Naive thymus-derived CD4-positive, alpha-beta T cell (primary cell): ENCODE measurements at regions not wholly inside any gene's neighbourhood (a gene's known extent, or its start where the extent isn't known, plus 50 kb on each side); places are given as distances from the start of the nearest gene placed in this dataset.
"Not testable (repeated sequence)": the region's sequence is repeated elsewhere in the genome, so short reads cannot be mapped to it uniquely, and the experiment has no call there.

Experiments used
- ATAC-seq: fragments of 150-1000 bp; cut with Tn5 transposase; 2 replicates; pipeline ENCODE4 v1.10.0; 2021; ENCODE audit warnings: mild to moderate bottlenecking, moderate library complexity
- CTCF ChIA-PET: fragments of 350-600 bp; sonication (Branson Sonifier 250); formaldehyde crosslinking; loops from one replicate; lab custom pipeline; 2021; ENCODE audit warnings: antibody characterized with exemption; lab: Charles Lee
- POLR2A ChIA-PET: fragments of 350-600 bp; sonication (Branson Sonifier 250); formaldehyde crosslinking; loops from one replicate; lab custom pipeline; 2021; ENCODE audit warnings: antibody characterized with exemption, inconsistent platforms; lab: Charles Lee
- DNase-seq, 9 donors: peaks; one replicate each; pipeline versions ENCODE4 v3.0.0 to v3.0.0-alpha.2; 2020 to 2022; ENCODE audit warnings: mixed read lengths in 1 of 9
- H3K27ac ChIP-seq: one replicate; pipeline ENCODE4 v1.7.0; 2013; ENCODE audit warnings: mild to moderate bottlenecking, low read depth, low read length, moderate library complexity
- H3K27me3 ChIP-seq, 2 donors: one replicate each; pipeline ENCODE4 v1.7.0; 2013; ENCODE audit warnings: low read length in 2 of 2, mild to moderate bottlenecking in 2 of 2, moderate library complexity in 2 of 2; ENCODE audit not compliant: control insufficient read depth in 2 of 2, insufficient read depth in 2 of 2
- H3K36me3 ChIP-seq, 3 experiments: 1 replicate in 2 of 3; 2 replicates in 1 of 3; pipeline ENCODE4 v1.7.0; 2013; ENCODE audit warnings: low read length in 3 of 3, mild to moderate bottlenecking in 3 of 3, moderate library complexity in 1 of 3; ENCODE audit not compliant: insufficient read depth in 3 of 3, control insufficient read depth in 2 of 3
- H3K4me1 ChIP-seq, 2 donors: one replicate each; pipeline ENCODE4 v1.7.0; 2013; ENCODE audit warnings: low read length in 2 of 2, mild to moderate bottlenecking in 2 of 2, moderate library complexity in 1 of 2; ENCODE audit not compliant: control insufficient read depth in 2 of 2, insufficient read depth in 2 of 2
- H3K4me3 ChIP-seq: 2 replicates; pipeline ENCODE4 v1.7.0; 2013; ENCODE audit warnings: mild to moderate bottlenecking, low read length
- H3K9me3 ChIP-seq, 3 experiments: 1 replicate in 2 of 3; 2 replicates in 1 of 3; pipeline ENCODE4 v1.7.0; 2013; ENCODE audit warnings: low read length in 3 of 3; ENCODE audit not compliant: control insufficient read depth in 2 of 3
- H3K27ac Mint-ChIP-seq, 9 donors: one replicate each; pipeline ENCODE4 v1.8.0; 2020 to 2022; ENCODE audit warnings: mixed read lengths in 9 of 9, mild to moderate bottlenecking in 8 of 9, moderate library complexity in 5 of 9, inconsistent platforms in 2 of 9
- H3K27me3 Mint-ChIP-seq, 5 donors: one replicate each; pipeline ENCODE4 v1.8.0; 2021 to 2022; ENCODE audit warnings: mixed read lengths in 5 of 5, mild to moderate bottlenecking in 1 of 5
- H3K36me3 Mint-ChIP-seq, 5 donors: one replicate each; pipeline ENCODE4 v1.8.0; 2020 to 2022; ENCODE audit warnings: mixed read lengths in 5 of 5, mild to moderate bottlenecking in 3 of 5, inconsistent platforms in 1 of 5
- H3K4me1 Mint-ChIP-seq, 7 donors: one replicate each; pipeline ENCODE4 v1.8.0; 2020 to 2022; ENCODE audit warnings: mixed read lengths in 7 of 7, mild to moderate bottlenecking in 3 of 7, inconsistent platforms in 1 of 7
- H3K4me3 Mint-ChIP-seq, 10 donors: one replicate each; pipeline ENCODE4 v1.8.0; 2020 to 2022; ENCODE audit warnings: mild to moderate bottlenecking in 10 of 10, mixed read lengths in 10 of 10, moderate library complexity in 6 of 10, inconsistent platforms in 2 of 10
- H3K9me3 Mint-ChIP-seq, 11 donors: one replicate each; pipeline ENCODE4 v1.8.0; 2020 to 2022; ENCODE audit warnings: mixed read lengths in 11 of 11, mild to moderate bottlenecking in 4 of 11, inconsistent platforms in 1 of 11, moderate library complexity in 1 of 11
- intact Hi-C, 2 donors: fragments of 100-400 bp; cut with micrococcal nuclease; formaldehyde crosslinking; loops; one replicate each; pipeline ENCODE4 v1.15.1; 2023

DNA sequence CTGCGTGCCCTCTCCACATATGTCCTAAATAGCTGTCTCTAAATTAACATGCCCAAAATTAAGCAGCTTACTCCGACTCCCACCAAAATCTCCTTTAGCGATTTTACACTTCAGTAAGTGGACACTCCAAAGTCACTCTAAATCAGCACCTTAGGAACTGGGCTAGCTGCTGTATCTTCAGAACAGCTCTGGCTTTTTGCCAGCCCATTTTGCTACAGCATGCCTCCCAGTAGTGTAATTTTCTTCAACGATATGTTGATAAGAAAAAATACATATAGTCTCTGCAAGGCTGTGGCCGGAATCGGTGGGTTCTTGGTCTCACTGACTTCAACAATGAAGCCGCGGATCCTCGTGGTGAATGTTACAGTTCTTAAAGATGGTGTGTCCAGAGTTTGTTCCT, 291.8 kb upstream of the RGPD4 start:
- Mint-ChIP-seq H3K27me3 (peaks cover 0 to 4% (median 0%) of the 10 kb centered on the region in 5 donors), H3K4me1 (no peaks in the 10 kb centered on the region), H3K27ac (no peak overlapping the region), H3K9me3 (peaks cover 0 to 14% (median 4%) of the 10 kb centered on the region in 11 donors), H3K36me3 (peaks cover 0 to 4% (median 0%) of the 10 kb centered on the region in 5 donors), H3K4me3 (no peak overlapping the region)
- Histone ChIP-seq H3K27ac (no peak overlapping the region), H3K9me3 (no peaks in the 10 kb centered on the region), H3K36me3 (no peaks in the 10 kb centered on the region), H3K4me1 (no peaks in the 10 kb centered on the region), H3K27me3 (no peaks in the 10 kb centered on the region), H3K4me3 (no peak overlapping the region)
- ChIA-PET CTCF (no interaction called here), POLR2A (no interaction called here)
- DNase-seq: no peak
- no peak for ATAC-seq
- intact Hi-C loops: no loop called here

DNA sequence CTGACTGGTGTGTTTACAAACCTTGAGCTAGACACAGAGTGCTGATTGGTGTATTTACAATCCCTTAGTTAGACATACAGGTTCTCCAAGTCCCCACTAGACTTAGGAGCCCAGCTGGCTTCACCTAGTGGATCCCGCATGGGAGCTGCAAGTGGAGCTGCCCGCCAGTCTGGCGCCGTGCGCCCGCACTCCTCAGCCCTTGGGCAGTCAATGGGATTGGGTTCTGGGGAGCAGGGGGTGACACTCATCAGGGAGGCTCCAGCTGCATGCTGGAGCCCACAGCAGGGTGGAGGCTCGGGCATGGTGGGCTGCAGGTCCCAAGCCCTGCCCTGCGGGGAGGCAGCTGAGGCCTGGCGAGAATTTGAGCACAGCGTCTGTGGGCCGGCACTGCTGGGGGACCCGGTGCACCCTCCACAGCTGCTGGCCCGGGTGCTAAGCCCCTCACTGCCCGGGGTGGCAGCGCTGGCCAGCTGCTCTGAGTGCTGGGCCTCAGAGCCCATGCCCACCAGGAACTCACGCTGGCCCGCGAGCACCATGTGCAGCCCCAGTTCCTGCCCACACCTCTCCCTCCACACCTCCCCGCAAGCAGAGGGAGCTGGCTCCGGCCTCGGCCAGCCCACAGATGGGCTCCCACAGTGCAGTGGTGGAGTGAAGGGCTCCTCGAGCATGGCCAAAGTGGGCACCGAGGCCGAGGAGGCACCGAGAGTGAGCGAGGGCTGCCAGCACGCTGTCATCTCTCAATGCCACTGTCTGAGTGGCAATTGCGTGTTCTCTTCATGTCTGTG, 290.6 kb upstream of the RGPD4 start:
- intact Hi-C loops, H3K4me1 ChIP-seq, H3K36me3 ChIP-seq, ATAC-seq, DNase-seq, H3K4me3 ChIP-seq, H3K9me3 ChIP-seq, H3K27me3 Mint-ChIP-seq, H3K36me3 Mint-ChIP-seq, H3K27ac ChIP-seq, H3K4me1 Mint-ChIP-seq, H3K27ac Mint-ChIP-seq, POLR2A ChIA-PET, H3K27me3 ChIP-seq, CTCF ChIA-PET, H3K4me3 Mint-ChIP-seq: not testable (repeated sequence)
- H3K9me3 Mint-ChIP-seq: peaks cover 0 to 17% (median 3%) of the 10 kb centered on the region in 11 donors

DNA sequence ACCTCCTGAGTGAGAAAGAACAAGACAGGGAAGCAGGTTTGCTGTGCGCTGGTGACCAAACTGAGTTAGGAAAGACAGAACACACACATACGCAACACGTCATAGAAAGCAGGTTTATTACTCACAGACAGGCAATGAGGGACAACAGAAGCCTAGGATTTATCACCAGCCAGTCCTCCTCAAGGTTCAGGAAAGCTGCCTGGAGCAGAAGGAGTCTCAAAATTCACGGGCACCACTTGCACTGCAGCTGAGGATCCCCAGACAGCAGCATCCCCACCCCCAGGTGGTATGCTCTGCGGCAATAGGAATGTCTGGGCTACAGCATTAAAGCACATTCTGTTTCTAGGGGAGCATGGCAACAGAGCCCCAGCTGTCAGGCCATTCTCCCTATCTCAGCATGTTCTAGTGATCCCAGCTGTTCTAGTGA, 284.4 kb upstream of the RGPD4 start:
- Histone ChIP-seq H3K4me1 (no peaks in the 10 kb centered on the region), H3K27me3 (no peaks in the 10 kb centered on the region), H3K27ac (no peak overlapping the region), H3K36me3 (no peaks in the 10 kb centered on the region), H3K9me3 (no peaks in the 10 kb centered on the region), H3K4me3 (no peak overlapping the region)
- DNase-seq (no peak), ATAC-seq (no peak)
- ChIA-PET POLR2A (no interaction called here), CTCF (no interaction called here)
- intact Hi-C loops: no loop called here
- Mint-ChIP-seq H3K9me3 (peaks cover 0 to 9% (median 0%) of the 10 kb centered on the region in 11 donors), H3K4me1 (no peaks in the 10 kb centered on the region), H3K36me3 (no peaks in the 10 kb centered on the region), H3K4me3 (no peak overlapping the region), H3K27me3 (peaks cover 0 to 4% (median 0%) of the 10 kb centered on the region in 5 donors), H3K27ac (no peak overlapping the region)

DNA sequence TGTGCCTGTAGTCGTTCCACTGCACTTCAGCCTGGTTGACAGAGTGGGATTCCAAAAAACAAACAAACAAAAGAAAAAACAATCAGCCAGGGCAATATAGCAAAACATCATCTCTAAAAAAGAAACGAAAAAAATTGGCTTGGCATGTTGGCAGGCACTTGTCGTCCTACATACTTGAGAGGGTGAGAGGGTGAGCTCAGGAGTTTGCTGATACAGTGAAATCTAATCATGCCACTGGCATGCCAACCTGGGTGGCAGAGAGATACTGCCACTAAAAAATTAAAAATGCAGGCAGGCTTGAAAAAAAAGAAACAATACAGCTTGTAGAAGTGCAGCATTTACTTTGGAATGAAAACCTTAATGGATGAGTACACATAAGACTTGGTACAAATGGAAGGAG, 282.9 kb upstream of the RGPD4 start:
- POLR2A ChIA-PET: no interaction called here
- DNase-seq (no peak), ATAC-seq (no peak)
- Mint-ChIP-seq H3K9me3 (peaks cover 0 to 6% (median 0%) of the 10 kb centered on the region in 11 donors), H3K36me3 (no peaks in the 10 kb centered on the region), H3K4me1 (no peaks in the 10 kb centered on the region), H3K27ac (no peak overlapping the region), H3K4me3 (no peak overlapping the region), H3K27me3 (peaks cover 0 to 3% (median 0%) of the 10 kb centered on the region in 5 donors)
- intact Hi-C loops: no loop called here
- H3K27ac ChIP-seq: no peak overlapping the region
- no peaks in the 10 kb centered on the region for H3K27me3 ChIP-seq
- no peaks in the 10 kb centered on the region for H3K9me3 ChIP-seq
- H3K4me1 ChIP-seq: no peaks in the 10 kb centered on the region
- H3K36me3 ChIP-seq: no peaks in the 10 kb centered on the region
- CTCF ChIA-PET: no interaction called here
- no peak overlapping the region for H3K4me3 ChIP-seq

DNA sequence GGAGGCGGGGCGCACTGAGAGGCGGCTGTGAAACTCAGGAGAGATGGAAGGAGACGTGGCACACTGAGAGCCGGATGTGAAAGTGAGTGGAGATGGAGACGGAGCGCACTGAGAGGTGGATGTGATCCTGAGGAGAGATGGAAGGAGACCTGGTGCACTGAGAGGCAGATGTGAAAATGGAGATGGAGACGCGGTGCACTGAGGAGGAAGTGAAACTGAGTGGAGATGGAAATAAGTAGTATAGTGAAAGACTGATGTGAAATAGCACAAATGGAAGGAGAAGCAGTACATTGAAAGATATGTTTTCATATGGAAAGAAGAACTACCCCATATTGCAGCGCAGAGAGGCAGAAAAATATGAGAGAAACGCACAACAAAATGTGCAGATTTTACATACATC, 281.6 kb upstream of the RGPD4 start:
- no peaks in the 10 kb centered on the region for H3K36me3 ChIP-seq
- no peaks in the 10 kb centered on the region for H3K27me3 ChIP-seq
- CTCF ChIA-PET: no interaction called here
- no peak for DNase-seq
- intact Hi-C loops: no loop called here
- no peaks in the 10 kb centered on the region for H3K9me3 ChIP-seq
- Mint-ChIP-seq H3K27ac (no peak overlapping the region), H3K4me3 (no peak overlapping the region), H3K9me3 (peaks cover 0 to 6% (median 0%) of the 10 kb centered on the region in 11 donors), H3K36me3 (no peaks in the 10 kb centered on the region), H3K4me1 (no peaks in the 10 kb centered on the region), H3K27me3 (peaks cover 0 to 3% (median 0%) of the 10 kb centered on the region in 5 donors)
- no peak for ATAC-seq
- no peak overlapping the region for H3K27ac ChIP-seq
- POLR2A ChIA-PET: no interaction called here
- H3K4me3 ChIP-seq: no peak overlapping the region
- H3K4me1 ChIP-seq: no peaks in the 10 kb centered on the region

DNA sequence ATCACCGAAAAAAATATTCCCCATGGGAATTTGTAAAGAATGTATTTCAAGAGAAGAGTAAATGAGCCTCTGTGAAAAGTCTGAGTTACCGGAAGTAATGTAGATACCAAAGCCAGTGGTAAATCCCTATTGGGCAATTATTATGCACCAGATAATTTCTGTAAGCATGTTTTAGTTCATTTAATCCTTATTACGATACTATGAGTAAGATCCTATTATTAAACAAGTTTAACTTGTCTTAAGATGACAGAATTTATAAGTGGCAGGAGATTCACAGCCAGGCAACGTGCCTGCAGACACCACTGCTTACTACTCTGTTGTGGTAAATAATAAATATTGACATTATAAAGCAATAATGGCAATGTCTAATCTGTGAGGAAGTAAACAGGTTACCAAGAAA, 280.8 kb upstream of the RGPD4 start:
- no peaks in the 10 kb centered on the region for H3K9me3 ChIP-seq
- DNase-seq (no peak), ATAC-seq (no peak)
- Mint-ChIP-seq H3K27me3 (no peaks in the 10 kb centered on the region), H3K4me1 (no peaks in the 10 kb centered on the region), H3K9me3 (peaks cover 0 to 5% (median 0%) of the 10 kb centered on the region in 11 donors), H3K36me3 (no peaks in the 10 kb centered on the region), H3K4me3 (no peak overlapping the region), H3K27ac (no peak overlapping the region)
- no peaks in the 10 kb centered on the region for H3K4me1 ChIP-seq
- intact Hi-C loops: no loop called here
- H3K27ac ChIP-seq: no peak overlapping the region
- no peaks in the 10 kb centered on the region for H3K36me3 ChIP-seq
- no peaks in the 10 kb centered on the region for H3K27me3 ChIP-seq
- H3K4me3 ChIP-seq: no peak overlapping the region
- ChIA-PET POLR2A (no interaction called here), CTCF (no interaction called here)

DNA sequence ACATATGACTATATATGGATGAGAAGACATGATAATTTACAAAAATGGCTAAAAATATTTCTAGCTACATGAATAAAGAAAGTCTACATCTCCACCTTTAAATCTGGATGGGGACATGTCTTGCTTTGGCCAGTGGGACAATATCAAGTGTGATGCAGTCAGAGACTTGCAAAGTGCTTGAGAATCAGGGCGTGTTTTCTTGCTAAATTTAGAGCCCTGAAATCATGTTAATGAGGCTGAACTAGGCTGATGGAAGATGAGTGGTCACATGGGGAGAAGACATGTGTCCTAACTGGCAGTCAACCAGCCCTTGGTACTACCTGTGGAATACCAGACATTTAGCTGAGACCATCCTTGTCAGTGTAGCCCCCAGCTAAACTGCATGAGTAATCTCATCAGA, 278.5 kb upstream of the RGPD4 start:
- no peak for ATAC-seq
- no peaks in the 10 kb centered on the region for H3K27me3 ChIP-seq
- H3K27me3 Mint-ChIP-seq: no peaks in the 10 kb centered on the region
- H3K4me3 ChIP-seq: no peak overlapping the region
- no peak overlapping the region for H3K27ac ChIP-seq
- no peak for DNase-seq
- intact Hi-C loops: no loop called here
- no peaks in the 10 kb centered on the region for H3K4me1 Mint-ChIP-seq
- H3K9me3 Mint-ChIP-seq: peaks cover 0 to 6% (median 0%) of the 10 kb centered on the region in 11 donors
- no peak overlapping the region for H3K4me3 Mint-ChIP-seq
- H3K4me1 ChIP-seq: no peaks in the 10 kb centered on the region
- no peaks in the 10 kb centered on the region for H3K9me3 ChIP-seq
- POLR2A ChIA-PET: no interaction called here
- H3K36me3 ChIP-seq: no peaks in the 10 kb centered on the region
- CTCF ChIA-PET: no interaction called here
- H3K27ac Mint-ChIP-seq: no peak overlapping the region
- H3K36me3 Mint-ChIP-seq: no peaks in the 10 kb centered on the region
